ENCODE measurements at regions not wholly inside any gene's neighbourhood (a gene's known extent, or its start where the extent isn't known, plus 50 kb on each side); places are given as distances from the start of the nearest gene placed in this dataset.

DNA sequence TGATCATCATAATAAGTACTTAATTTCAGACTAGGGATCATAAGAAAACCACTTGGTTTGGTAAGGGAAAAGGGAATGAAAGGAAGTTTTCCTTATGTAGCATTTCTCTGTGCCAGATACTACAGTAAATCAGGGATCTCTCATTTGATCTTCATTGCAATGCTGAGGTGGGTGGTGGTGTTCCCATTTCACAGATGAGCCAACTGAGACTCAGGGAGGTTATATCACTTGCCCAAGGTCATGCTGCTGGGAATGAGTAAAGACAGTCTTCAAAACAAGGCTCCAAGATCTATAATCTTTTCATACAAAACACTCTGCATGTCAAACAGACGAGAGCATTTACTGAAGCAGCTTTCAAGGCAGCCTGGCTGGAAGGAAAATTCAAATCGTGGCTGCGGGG, 124.6 kb downstream of the GP2 start:
- H3K4me3 Mint-ChIP-seq: no peak overlapping the region
- H3K27me3 Mint-ChIP-seq (ENCODE audit: insufficient read depth): no peaks in the 10 kb centered on the region; the same call in 1 of the 2 replicates

DNA sequence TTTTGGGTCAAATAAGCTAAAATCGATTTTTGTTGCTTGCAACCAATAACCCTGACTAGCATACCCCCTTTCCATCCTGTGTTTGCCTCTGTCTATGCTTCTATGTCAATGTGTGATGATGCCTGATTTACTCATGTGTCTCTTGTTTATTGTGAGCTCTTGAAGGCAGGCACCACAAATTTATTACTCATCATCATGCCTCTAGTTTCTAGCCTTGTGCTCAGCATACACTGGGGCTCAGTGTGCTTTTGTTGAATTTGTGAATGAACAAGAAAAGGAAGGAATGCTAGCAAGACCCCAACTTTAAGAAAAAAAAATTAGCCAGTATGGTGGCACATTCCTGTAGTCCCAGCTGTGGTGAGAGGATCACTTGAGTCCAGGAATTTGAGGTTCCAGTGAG, 119.1 kb upstream of the GPR139 start:
- peaks cover 9% of the 10 kb centered on the region; the same call in 1 of the 2 replicates for H3K36me3 Mint-ChIP-seq (ENCODE audit: low read depth)
- H3K4me3 Mint-ChIP-seq: no peak overlapping the region
- no peak for DNase-seq
- no peaks in the 10 kb centered on the region for H3K4me1 Mint-ChIP-seq (ENCODE audit: low read depth)
- no peak overlapping the region for H3K27ac Mint-ChIP-seq
- no peaks in the 10 kb centered on the region for H3K27me3 Mint-ChIP-seq (ENCODE audit: insufficient read depth)
- H3K9me3 Mint-ChIP-seq: peaks cover 42% of the 10 kb centered on the region
- TF ChIP-seq CTCF (IDR thresholded peaks at IDR 0.05): no peak

More for the DNA sequence above, 124.6 kb downstream of the GP2 start:
- peaks cover 32% of the 10 kb centered on the region for H3K9me3 Mint-ChIP-seq
- H3K4me1 Mint-ChIP-seq (ENCODE audit: low read depth): no peaks in the 10 kb centered on the region
- no peak overlapping the region for H3K27ac Mint-ChIP-seq
- TF ChIP-seq CTCF (IDR thresholded peaks at IDR 0.05): no peak
- no peak for DNase-seq
- no peaks in the 10 kb centered on the region for H3K36me3 Mint-ChIP-seq (ENCODE audit: low read depth)

DNA sequence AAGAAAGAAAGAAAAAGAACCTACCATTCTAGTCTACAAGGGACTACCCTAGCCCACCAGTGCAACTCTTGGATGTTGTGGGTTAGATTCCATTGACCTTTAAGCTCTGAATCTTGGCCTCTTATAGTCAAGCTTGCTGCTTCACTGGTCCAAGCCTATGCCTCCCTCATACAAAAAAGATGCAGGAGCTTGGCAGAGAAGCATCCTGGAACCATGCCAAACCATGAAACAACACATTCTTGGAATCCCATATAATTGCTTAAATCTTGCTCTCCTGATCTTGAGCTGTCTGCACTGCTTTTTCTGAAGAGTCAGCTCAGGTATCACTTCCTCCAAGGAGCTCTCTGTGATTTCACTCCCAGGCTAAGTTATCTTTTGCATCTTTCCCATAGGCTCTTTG, 117.9 kb upstream of the GPR139 start:
- Mint-ChIP-seq H3K9me3 (peaks cover 47% of the 10 kb centered on the region), H3K27ac (no peak overlapping the region), H3K36me3 (ENCODE audit: low read depth) (peaks cover 9% of the 10 kb centered on the region; the same call in 1 of the 2 replicates), H3K4me3 (no peak overlapping the region), H3K4me1 (ENCODE audit: low read depth) (no peaks in the 10 kb centered on the region), H3K27me3 (ENCODE audit: insufficient read depth) (no peaks in the 10 kb centered on the region)
- DNase-seq: no peak
- no peak for TF ChIP-seq CTCF (IDR thresholded peaks at IDR 0.05)

DNA sequence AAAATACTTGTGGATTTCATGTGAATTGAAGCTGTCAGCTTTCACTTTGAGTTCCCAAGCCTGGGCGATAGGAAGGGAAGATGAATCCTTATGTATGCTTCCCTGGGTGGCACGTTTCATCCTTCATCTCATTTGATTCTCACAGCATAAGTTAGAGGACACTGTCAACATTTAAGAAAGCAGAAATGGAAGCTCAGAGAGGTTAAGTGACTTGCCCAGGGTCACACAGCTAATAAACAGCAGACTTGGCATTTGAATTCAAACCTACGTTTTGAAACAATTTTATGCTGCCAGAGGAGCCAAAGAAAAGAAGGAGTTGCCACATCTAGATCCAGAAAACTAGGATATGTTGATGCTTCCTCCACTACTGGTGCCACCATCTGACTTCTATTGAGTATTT, 108.3 kb upstream of the GPR139 start:
- Mint-ChIP-seq H3K27ac (no peak overlapping the region), H3K4me3 (no peak overlapping the region), H3K27me3 (ENCODE audit: insufficient read depth) (no peaks in the 10 kb centered on the region), H3K36me3 (ENCODE audit: low read depth) (no peaks in the 10 kb centered on the region; the same call in 1 of the 2 replicates), H3K9me3 (peaks cover 24% of the 10 kb centered on the region), H3K4me1 (ENCODE audit: low read depth) (no peaks in the 10 kb centered on the region)
- TF ChIP-seq CTCF (IDR thresholded peaks at IDR 0.05): no peak
- DNase-seq: no peak

GRCh38 chr16:20181416-20181815, 107.7 kb upstream of the GPR139 start:
- Mint-ChIP-seq H3K27ac (no peak overlapping the region), H3K27me3 (ENCODE audit: insufficient read depth) (no peaks in the 10 kb centered on the region), H3K4me3 (no peak overlapping the region), H3K4me1 (ENCODE audit: low read depth) (no peaks in the 10 kb centered on the region), H3K36me3 (ENCODE audit: low read depth) (no peaks in the 10 kb centered on the region; the same call in 1 of the 2 replicates), H3K9me3 (peaks cover 24% of the 10 kb centered on the region)
- no peak for DNase-seq
- no peak for TF ChIP-seq CTCF (IDR thresholded peaks at IDR 0.05)

DNA sequence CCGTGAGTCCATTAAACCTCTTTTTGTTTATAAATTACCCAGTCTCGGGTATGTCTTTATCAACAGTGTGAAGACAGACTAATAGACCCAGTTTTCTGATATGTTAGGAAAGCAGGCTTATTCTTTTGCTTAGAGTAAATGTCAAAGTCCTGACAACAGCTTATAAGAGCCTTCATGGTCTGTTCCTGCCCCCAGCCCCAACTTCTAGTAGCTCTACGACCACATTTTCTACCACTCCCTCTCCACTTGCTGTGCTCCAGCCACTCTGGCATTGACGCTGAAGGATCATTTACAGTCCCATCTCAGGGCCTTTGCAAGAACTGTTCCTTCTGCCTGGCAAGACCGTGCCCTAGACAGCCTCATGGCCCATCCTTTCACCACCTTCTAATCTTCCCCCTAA, 104.6 kb upstream of the GPR139 start:
- Mint-ChIP-seq H3K9me3 (peaks cover 33% of the 10 kb centered on the region), H3K27ac (no peak overlapping the region), H3K4me1 (ENCODE audit: low read depth) (no peaks in the 10 kb centered on the region), H3K27me3 (ENCODE audit: insufficient read depth) (no peaks in the 10 kb centered on the region), H3K4me3 (no peak overlapping the region), H3K36me3 (ENCODE audit: low read depth) (no peaks in the 10 kb centered on the region)
- no peak for DNase-seq
- TF ChIP-seq CTCF (IDR thresholded peaks at IDR 0.05): no peak
